NCI-H1092 (cell line): ENCODE measurements at regions not wholly inside any gene's neighbourhood (a gene's known extent, or its start where the extent isn't known, plus 50 kb on each side); places are given as distances from the start of the nearest gene placed in this dataset.
A peak's percentile ranks its signal among the peaks of the same experiment; 100 is the strongest.

Experiments
- DNase-seq: peaks from one replicate; lab custom pipeline; 2025; lab: John Stamatoyannopoulos, UW

GRCh38 chr14:27929797-27930347, 836.7 kb upstream of the FOXG1 start:
- DNase-seq = no peak

GRCh38 chr14:27938392-27938791, 828.2 kb upstream of the FOXG1 start:
- DNase-seq = no peak

- no peak for DNase-seq
Observed at GRCh38 chr14:27945512-27945911, 821.1 kb upstream of the FOXG1 start.

DNA sequence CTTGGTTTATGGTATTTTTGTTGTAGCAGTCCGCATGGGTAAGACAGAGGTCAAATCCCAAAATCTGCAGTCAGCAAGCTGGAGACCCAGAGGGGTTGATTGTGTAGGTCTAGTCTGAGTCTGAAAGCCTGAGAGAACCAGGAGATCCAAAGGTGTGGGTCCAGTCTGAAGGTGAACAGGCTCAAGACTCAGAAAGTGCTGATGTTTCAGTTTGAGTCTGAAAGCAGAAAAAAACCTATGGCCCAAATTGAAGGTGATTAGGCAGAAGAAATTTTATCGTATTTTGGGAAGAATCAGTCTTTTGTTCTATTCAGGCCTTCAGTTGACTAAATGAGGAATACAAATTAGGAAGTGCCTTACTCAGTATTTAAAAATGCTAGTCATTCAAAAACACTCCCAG, 807.8 kb upstream of the FOXG1 start:
- no peak for DNase-seq

- peak; percentile 96 for DNase-seq
Observed at GRCh38 chr14:27995691-27996090, 770.9 kb upstream of the FOXG1 start.

DNA sequence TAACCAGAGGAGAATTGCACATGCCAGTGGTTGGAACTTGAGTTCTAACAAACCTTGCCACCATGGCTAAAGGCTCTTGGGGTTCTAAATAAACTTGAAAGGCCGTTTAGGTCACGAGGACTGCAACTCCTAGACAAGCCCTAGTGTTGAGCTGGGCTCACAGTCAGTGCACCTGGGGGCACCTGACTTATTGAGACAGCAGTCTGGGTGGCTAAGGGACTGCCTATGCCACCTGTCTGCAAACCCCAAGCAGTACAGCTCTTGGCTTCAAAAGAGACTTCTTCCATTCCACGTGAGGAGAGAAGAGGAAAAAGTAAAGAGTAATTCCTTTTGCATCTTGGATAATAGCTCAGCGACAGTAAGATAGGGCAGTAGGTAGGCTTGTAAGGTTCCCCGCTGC, 765.6 kb upstream of the FOXG1 start:
- DNase-seq = no peak

DNA sequence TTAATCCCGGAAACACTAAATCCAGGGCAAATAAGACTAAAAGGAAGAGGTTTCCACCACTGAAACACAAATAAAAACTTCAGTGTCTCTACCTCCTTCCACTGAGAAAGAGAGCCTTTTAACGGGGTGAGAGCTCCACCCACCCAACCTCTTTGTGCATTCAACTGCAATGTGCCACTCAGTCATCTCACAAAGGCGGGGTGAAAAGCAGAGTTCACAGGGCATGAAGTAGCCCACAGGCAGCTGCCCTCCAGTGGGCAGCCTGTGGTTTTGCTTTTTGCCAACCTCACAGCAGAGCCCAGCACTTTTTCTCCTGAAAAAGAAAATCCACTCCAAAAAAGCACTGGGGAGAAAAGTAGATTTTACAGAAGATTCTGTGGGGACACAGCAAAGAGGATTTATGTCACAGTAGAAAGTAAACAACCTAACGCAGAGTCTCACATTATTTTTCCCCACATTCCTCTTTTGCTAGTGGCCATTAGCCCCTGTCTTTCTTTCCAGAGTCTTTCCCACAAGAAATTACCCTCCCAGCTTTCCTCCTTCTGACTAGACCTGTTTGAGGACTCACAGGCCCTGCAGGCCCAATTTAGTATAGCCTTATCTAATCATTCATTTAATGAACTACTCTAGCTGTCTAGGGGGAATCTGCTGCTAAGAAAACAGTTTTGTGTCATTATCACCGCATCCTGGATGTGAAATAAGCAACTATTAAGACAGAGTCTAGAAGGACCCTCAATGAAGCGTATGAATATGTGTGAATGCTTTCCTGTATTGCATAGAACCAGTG, 753.8 kb upstream of the FOXG1 start:
- no peak for DNase-seq

- no peak for DNase-seq
Observed at GRCh38 chr14:28020112-28020511, 746.5 kb upstream of the FOXG1 start.

DNA sequence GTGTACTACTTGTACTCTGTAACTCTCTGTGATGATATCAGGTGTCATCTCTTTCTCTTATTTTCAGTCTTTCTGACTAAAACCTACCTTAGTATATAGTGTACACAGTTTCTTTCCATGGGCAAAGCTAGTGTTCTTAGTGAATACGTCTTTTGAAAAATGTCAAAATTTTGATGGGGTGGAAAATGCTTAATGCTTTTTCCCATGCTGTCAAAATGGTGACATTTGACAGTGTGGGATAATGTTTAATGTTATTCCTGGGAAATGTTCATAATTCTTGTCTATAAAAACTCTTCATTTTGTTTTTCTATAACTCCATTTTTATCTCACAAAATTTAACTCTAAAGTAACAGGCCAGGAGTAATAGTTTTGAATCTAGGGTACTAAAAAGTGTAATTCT, 742.7 kb upstream of the FOXG1 start:
- no peak for DNase-seq

DNA sequence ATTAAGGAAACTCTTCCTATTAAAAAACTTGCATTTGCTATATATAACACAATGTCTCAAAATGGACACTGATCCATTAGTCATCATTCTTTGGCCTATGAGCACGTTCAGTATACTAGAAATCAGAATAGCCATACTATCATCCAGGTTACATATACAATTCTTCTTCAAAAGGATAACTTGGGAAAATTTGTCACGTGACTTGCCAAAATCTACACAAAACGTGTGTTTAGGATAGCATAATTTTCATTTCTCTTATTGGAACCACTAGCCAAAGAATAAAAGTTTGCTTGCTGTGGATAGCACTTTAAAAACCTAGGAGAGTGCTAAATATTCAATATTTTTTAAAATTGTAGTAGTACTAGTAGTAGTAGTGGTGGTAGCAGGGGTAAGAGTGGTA, 714.3 kb upstream of the FOXG1 start:
- DNase-seq = no peak

GRCh38 chr14:28055008-28055407, 711.6 kb upstream of the FOXG1 start:
- no peak for DNase-seq

DNA sequence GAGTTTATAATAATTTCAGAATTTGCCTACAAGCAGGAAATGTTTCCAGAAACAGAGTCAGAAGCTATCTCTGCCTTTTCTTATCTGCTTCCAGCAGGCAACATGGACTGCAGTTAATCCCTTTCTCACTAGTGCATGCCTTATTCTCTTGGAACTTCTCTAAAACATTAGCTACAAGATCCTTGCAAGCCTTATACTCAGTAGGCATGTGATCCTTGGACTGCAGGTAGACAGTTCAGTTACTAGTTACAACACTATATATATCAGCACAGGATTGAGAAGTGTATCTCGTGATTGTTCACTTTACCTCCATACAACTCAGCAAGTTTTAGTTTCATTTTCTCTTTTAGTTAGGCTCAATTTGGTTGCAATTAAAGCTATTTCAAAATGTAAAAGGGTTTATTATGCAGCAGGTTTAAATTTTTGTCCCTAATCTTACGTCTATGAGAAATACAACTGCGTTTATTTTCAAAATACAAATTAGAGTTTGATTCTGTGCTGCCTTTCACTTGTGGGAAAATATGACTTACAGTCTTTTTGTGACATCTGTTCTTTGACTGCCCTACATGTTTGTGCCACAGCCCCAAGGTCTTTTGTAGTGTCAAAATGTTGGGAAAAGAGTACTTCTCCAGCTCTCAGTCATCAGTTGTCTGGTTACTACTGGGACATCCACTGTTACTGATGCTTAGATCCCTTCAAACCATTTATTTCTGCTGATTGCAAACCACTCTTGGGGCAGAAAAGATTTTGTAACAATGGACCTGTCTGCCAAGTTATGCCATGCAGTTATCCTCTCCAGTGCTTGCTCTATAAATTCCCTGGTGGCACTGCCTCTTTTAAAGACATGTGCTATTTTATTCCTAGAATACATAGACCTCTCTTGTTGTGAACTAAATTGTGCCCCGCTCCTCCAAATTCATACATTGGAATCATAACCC, 709.0 kb upstream of the FOXG1 start:
- no peak for DNase-seq

- DNase-seq = no peak
Observed at GRCh38 chr14:28059254-28059653, 707.3 kb upstream of the FOXG1 start.

DNA sequence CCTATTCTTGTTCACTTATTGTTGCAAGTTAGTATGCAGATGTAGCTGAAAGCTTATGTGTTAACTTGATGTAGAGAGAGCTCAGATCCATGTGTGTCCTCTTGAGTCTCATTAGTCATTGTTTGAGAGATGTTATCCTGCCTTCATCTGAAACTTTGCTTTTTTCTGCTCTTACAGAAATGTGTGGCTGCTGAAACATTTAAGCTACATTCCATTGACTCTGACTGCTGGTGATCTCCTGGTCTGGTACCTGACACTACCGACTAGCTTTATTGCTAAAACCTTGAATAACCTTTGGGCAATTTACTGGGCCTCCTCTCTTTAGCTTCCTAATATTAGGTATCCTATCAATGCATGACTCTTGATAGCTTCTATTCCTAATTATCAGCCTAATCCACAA, 705.6 kb upstream of the FOXG1 start:
- DNase-seq = no peak

DNA sequence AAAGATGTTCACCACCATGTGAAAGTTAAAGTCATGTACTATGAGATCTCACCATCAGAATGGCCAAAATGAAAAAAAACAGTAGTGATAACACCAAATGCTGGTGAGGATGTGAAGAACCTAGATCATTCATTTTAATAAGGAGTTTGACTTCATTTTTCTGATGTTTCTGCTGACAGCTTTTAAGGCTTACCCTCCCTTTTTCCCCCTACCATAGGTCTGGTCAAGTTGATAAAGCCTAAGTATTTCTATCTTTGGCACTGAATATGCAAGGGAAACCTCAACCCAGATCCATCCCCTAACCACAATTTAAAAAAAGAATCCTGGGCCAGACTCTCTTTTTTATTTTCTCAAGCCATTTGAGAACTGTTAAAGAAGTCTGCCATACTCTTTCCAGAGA, 689.6 kb upstream of the FOXG1 start:
- DNase-seq = no peak

DNA sequence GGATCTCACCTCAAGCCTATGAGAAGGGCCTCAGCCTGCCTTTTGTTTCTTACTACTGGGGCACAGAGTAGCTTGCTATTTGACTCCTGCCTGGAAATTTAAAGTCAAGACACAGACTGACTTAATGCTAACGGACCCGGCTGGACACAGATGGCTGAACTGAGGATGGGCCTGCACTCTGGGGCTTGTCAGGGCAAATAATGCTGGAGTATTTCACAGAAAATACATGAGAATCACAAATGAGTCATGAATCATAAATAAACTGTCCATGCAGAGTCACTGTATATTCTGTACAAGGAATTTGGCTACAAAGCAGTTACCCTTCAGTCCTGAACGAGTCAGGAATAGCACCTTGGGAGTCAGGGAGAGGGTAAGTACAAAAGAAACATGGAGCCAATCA, 683.2 kb upstream of the FOXG1 start:
- DNase-seq = no peak

GRCh38 chr14:28088125-28088524, 678.5 kb upstream of the FOXG1 start:
- DNase-seq = no peak

DNA sequence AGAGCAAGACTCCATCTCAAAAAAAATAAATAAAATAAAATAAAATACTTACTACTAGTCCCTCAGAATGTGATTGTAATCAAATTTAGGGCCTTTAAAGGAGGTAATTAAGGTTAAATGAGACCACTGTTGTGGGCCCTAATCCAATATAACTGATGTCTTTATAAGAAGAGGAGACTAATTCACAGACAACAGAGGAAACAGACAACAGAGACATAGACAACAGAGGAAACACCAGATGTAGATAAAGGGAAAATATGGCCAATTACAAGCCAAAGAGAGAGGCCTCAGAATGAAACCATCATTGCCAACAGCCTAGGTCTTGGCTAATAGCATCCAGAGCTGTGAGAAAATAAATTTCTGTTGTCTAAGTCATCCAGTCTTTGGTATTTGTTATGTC, 669.0 kb upstream of the FOXG1 start:
- DNase-seq = no peak

DNA sequence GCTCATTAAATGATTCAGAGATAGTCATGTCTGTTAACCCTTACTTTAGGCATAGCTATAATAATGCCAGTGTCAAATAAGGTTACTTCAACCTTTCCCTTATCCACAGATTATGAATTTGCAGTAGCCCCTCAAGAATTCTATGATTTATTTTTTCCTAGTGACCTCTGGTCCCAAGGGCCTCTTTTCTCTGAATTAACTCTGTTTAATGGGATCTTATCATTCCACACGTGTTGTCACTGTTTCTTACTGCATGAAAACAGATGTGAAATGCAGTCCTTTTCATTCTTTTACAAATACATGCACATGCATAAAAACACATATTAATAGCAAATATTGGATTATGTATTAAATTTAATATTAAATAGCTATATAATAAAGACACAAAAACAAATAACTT, 667.7 kb upstream of the FOXG1 start:
- DNase-seq = no peak

DNA sequence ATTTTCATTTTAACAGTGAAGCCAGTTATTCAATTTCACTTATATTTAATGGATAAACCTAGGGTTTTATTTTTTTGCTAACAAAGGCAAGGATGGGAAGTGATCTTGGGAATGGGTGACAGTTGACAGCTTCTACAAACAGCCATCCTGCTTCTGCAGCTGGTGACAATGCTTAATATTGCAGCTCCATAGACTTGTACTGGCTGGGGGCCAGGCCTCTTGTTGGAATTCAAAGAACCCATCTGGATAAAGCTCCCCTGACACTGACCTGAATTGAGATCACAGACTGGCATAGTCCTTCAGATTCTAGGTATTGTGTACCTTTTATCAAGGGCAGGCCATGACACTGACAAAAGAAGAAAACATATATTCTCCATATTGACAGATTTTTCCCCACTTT, 664.6 kb upstream of the FOXG1 start:
- DNase-seq = peak; percentile 93

DNA sequence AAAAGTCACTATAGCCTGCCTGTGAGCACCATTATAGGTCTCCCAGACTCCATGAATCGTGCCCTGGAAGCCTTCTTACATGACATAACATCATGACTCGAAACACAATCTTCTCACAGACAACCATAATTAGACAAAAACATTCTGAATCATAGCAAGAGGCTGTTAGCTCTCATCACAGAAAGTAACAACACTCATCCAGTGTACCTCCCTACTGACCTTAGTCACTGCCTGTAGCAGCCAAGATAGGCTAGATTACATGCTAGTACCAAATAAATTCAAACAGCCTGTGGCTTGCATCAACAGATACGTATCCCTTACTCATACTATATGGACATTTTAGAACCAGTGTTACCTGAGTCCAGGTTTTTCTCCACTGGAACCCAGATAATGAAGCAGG, 663.8 kb upstream of the FOXG1 start:
- no peak for DNase-seq

DNA sequence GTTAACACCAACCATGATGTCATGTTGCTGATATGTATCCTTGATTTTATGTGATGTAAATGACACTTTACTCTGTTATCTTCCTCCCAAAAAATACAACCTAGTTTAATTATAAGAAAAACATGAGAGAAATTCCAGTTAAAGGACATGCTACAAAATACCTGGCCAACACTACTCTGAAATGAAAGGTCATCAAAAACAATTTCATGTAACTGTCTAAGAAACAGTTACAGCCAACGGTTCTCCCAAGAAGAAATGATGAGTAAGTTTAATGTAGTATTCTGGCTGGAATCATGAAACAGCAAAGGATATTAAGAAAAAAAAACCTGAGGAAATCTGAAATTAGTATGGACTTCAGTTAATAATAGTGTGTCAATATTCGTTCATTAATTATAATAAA, 653.3 kb upstream of the FOXG1 start:
- DNase-seq = no peak

DNA sequence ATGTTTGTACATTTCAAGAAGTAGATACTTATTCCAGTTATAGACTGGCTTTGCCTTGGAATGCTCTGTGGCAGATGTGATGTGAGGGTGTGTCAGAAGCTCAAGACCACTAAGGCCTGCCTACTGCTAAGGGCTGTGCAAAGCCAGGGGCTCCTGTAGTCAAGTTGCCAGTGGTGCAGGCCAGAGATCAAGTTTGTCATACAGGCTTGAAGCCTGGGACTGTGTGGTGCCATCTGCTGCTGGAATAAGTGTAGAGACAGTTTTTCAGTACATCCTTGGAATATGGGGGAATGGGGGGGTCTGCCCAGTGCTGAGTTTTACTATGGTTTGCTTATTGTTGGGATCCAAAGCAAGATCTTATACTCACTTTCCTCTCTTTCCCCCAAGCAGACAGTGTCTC, 649.9 kb upstream of the FOXG1 start:
- DNase-seq = no peak
